Smooth muscle cell (in vitro differentiated cells): ENCODE measurements at regions not wholly inside any gene's neighbourhood (a gene's known extent, or its start where the extent isn't known, plus 50 kb on each side); places are given as distances from the start of the nearest gene placed in this dataset.

Source experiments
- DNase-seq: peaks from one replicate; lab custom pipeline; 2025; ENCODE audit not compliant: unreplicated experiment; lab: John Stamatoyannopoulos, UW
- H2AFZ ChIP-seq: fragments of 200-600 bp; sonication (generic); 2 replicates; pipeline ENCODE4 v1.6.0; 2016; ENCODE audit warnings: antibody characterized with exemption, low read depth, mild to moderate bottlenecking
- H3F3A ChIP-seq: fragments of 200-600 bp; sonication (generic); 2 replicates; pipeline ENCODE4 v1.6.0; 2017; ENCODE audit warnings: antibody characterized with exemption, low read depth
- H3K27ac ChIP-seq: fragments of 200-600 bp; sonication (generic); 2 replicates; pipeline ENCODE4 v1.5.1; 2016; ENCODE audit warnings: low read depth, mild to moderate bottlenecking
- H3K27me3 ChIP-seq: fragments of 200-600 bp; sonication (generic); 2 replicates; pipeline ENCODE4 v1.6.1; 2016; ENCODE audit warnings: low read depth, mild to moderate bottlenecking
- H3K36me3 ChIP-seq: fragments of 200-600 bp; sonication (generic); 2 replicates; pipeline ENCODE4 v1.5.1; 2016; ENCODE audit warnings: low read depth
- H3K4me1 ChIP-seq: fragments of 200-600 bp; sonication (generic); 2 replicates; pipeline ENCODE4 v1.5.1; 2016; ENCODE audit warnings: low read depth
- H3K4me2 ChIP-seq: fragments of 200-600 bp; sonication (generic); 2 replicates; pipeline ENCODE4 v1.6.0; 2016; ENCODE audit warnings: mild to moderate bottlenecking
- H3K4me3 ChIP-seq: fragments of 200-600 bp; sonication (generic); 2 replicates; pipeline ENCODE4 v1.5.1; 2016; ENCODE audit warnings: mild to moderate bottlenecking
- H3K79me2 ChIP-seq: fragments of 200-600 bp; sonication (generic); 2 replicates; pipeline ENCODE4 v1.6.0; 2016; ENCODE audit warnings: low read depth, mild to moderate bottlenecking
- H3K9ac ChIP-seq: fragments of 200-600 bp; sonication (generic); 2 replicates; pipeline ENCODE4 v1.6.0; 2016; ENCODE audit warnings: low read depth
- H3K9me3 ChIP-seq: fragments of 200-600 bp; sonication (generic); replicated peaks from 2 replicates; pipeline ENCODE4 v1.5.1; 2016; ENCODE audit warnings: low read depth
- H4K20me1 ChIP-seq: fragments of 200-600 bp; sonication (generic); 2 replicates; pipeline ENCODE4 v1.6.0; 2016; ENCODE audit warnings: low read depth
- CTCF ChIP-seq: fragments of 200-600 bp; sonication (generic); IDR thresholded peaks from 2 replicates; pipeline ENCODE4 v1.5.1; 2017; ENCODE audit warnings: borderline replicate concordance, mild to moderate bottlenecking, antibody characterized with exemption; ENCODE audit not compliant: insufficient read depth, poor library complexity, severe bottlenecking
- WGBS: methylation state at CpG from one replicate; pipeline ENCODE4 v1.1.7; 2016; ENCODE audit warnings: low lambda C conversion rate; 5-methylcytosine and 5-hydroxymethylcytosine counted together

GRCh38 chr18:30616414-30616813 is 426.1 kb downstream of the DSC3 start:
- Histone ChIP-seq H3K4me1 (no peaks in the 10 kb centered on the region), H3K9me3 (no peaks in the 10 kb centered on the region), H3K27ac (no peak overlapping the region), H3K9ac (no peak overlapping the region), H2AFZ (no peak overlapping the region), H4K20me1 (no peaks in the 10 kb centered on the region), H3K4me3 (no peak overlapping the region), H3K79me2 (no peaks in the 10 kb centered on the region), H3K4me2 (no peak overlapping the region), H3K36me3 (no peaks in the 10 kb centered on the region), H3F3A (no peaks in the 10 kb centered on the region), H3K27me3 (no peaks in the 10 kb centered on the region)
- TF ChIP-seq CTCF, result no peak
- DNase-seq, result no peak
- WGBS, result 89% methylated on average over 6 of the region's 6 CpGs

GRCh38 chr18:30613467-30613801 is 429.1 kb downstream of the DSC3 start:
- H3K27ac ChIP-seq, result no peak overlapping the region
- H3K36me3 ChIP-seq, result no peaks in the 10 kb centered on the region
- H3K4me1 ChIP-seq, result no peaks in the 10 kb centered on the region
- no peaks in the 10 kb centered on the region for H3F3A ChIP-seq
- no peak overlapping the region for H3K4me3 ChIP-seq
- no peak overlapping the region for H2AFZ ChIP-seq
- no peaks in the 10 kb centered on the region for H4K20me1 ChIP-seq
- H3K4me2 ChIP-seq, result no peak overlapping the region
- no peak for DNase-seq
- no peak overlapping the region for H3K9ac ChIP-seq
- TF ChIP-seq CTCF, result no peak
- H3K27me3 ChIP-seq, result no peaks in the 10 kb centered on the region
- WGBS, result 69% methylated on average over 2 of the region's 2 CpGs
- no peaks in the 10 kb centered on the region for H3K79me2 ChIP-seq
- H3K9me3 ChIP-seq, result no peaks in the 10 kb centered on the region

- Histone ChIP-seq H3K36me3 (no peaks in the 10 kb centered on the region), H3K4me1 (no peaks in the 10 kb centered on the region), H2AFZ (no peak overlapping the region), H3K9ac (no peak overlapping the region), H3K9me3 (no peaks in the 10 kb centered on the region), H3K27ac (no peak overlapping the region), H4K20me1 (no peaks in the 10 kb centered on the region), H3K27me3 (no peaks in the 10 kb centered on the region), H3K4me3 (no peak overlapping the region), H3K4me2 (no peak overlapping the region), H3F3A (no peaks in the 10 kb centered on the region), H3K79me2 (no peaks in the 10 kb centered on the region)
- no peak for TF ChIP-seq CTCF
- DNase-seq, result no peak
- WGBS, result 88% methylated on average over 1 of the region's 1 CpG
Measured at GRCh38 chr18:30601541-30601940, 441.0 kb downstream of the DSC3 start.

GRCh38 chr18:30597202-30597601 is 445.3 kb downstream of the DSC3 start:
- no peak for DNase-seq
- Histone ChIP-seq H2AFZ (no peak overlapping the region), H3K4me3 (no peak overlapping the region), H3K4me2 (no peak overlapping the region), H3K27ac (no peak overlapping the region), H3K79me2 (no peaks in the 10 kb centered on the region), H3F3A (no peaks in the 10 kb centered on the region), H3K9ac (no peak overlapping the region), H3K4me1 (peaks cover 6% of the 10 kb centered on the region), H4K20me1 (no peaks in the 10 kb centered on the region), H3K36me3 (no peaks in the 10 kb centered on the region), H3K9me3 (no peaks in the 10 kb centered on the region), H3K27me3 (no peaks in the 10 kb centered on the region)
- TF ChIP-seq CTCF, result no peak
